ENCODE measurements at regions not wholly inside any gene's neighbourhood (a gene's known extent, or its start where the extent isn't known, plus 50 kb on each side); places are given as distances from the start of the nearest gene placed in this dataset.
A peak's percentile ranks its signal among the peaks of the same experiment; 100 is the strongest.

DNA sequence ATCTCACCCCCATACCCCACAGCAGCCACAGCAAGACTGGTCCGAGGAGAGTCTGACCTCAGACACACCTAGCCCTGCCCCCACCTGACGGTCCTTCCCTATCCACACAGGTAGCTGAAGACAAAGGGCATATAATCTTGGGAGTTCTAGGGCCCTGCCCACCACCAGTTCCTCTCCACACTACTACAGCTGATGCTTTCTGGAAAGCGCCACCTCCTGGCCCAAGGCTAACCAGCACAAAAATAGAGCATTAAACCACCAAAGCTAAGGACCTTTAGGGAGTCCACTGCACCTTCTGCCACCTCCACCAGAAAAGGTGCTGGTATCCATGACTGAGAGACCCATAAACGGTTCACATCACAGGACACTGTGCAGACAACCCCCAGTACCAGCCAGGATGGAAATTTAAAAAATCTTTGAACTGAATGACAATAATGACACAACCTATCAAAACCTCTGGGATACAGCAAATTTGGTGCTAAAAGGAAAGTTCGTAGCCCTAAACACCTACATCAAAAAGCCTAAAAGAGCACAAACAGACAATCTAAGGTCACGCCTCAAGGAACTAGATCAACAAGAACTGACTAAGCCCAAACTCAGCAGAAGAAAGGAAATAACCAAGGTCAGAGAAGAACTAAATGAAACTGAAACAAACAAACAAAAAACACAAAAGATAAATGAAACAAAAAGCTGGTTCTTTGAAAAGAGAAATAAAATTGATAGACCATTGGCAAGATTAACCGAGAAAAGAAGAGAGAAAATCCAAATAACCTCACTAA lies 122.1 kb upstream of the TPRG1 start:
- no peak for DNase-seq

DNA sequence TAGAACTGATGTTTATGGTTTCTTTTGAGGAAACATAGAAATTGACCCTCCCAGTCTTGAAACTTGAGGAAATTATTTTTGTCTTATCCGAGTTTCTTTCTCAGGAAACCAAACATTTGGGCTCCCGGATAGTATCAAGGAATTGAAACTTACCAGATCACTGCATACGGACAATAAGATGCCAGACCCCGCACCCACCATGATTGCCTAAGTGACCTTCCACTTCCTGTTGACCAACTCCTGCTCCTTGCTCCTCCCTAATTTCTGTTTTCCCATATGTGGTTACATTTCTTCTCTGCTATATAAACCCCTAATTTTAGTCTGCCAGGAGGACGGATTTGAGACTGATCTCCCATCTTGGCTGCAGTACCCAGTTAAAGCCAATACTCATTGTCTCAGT lies 118.4 kb upstream of the TPRG1 start:
- DNase-seq = peak; percentile 10 to 28 (median 20)

DNA sequence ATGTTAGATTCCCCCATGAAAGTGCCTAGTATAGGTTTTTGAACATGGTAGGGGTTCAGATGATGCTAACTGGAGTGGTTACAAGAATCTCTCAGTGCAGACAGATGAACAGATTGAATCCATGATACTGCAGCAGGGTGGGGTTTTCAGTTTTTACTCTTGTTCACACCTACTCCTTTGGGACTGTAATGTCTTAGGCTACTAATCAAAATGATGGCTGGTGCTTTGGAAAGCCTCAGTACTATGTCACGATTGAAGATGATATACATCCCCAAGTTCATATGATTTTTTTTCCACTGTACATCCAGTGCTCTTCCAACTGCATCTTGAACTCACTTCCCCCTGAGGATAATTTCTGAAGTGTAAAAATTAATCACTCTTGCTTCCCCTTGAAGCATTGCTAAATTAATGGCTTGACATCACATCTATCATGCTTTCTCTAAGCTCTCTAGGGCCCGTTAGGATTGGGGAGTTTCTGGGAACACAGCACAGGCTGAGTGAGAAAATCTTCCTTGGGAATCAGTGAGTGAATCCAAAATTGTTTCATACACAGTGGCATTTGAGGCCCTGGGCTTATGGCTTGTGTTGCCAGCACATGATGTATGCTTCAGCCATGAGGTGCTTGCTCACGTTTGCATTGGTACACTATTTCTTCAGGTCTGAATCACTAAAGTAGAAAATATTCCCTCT lies 115.0 kb upstream of the TPRG1 start:
- no peak for DNase-seq

DNA sequence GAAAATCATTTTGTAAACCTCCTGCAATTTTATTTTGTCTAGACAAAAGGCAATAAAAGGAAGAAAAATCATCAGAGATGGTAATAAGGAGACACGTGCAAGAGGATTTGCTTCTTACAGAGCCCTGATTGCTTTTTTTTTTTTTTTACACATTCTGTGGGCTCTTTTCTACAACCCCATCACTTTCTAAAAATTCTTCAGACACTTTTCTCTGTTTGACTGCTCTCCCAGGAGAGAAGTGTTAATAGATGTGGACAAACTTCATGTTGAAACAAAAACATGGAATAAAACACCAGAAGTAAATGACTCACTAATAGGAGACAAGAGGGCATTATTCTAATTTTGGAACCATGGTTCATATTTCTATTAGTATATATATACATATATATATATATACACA lies 114.4 kb upstream of the TPRG1 start:
- DNase-seq = no peak

DNA sequence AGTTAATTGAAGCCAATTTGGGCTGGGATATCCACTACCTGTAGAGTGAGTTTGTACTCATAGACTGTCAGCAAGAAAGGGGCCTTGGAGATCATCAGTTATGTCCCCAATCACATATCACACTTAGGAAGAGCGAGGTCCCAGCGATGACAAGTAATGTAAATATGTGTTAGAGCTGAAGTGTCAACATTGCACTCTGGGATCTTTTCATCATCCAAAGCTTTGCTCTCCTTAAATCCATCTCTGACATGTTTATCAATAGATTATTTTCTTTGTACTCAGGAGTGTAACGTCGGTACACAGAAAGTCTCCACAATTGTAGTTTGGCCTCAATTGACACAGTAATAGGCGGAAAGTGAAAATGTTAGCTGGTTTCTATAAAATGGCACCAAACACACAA lies 113.7 kb upstream of the TPRG1 start:
- DNase-seq = no peak

DNA sequence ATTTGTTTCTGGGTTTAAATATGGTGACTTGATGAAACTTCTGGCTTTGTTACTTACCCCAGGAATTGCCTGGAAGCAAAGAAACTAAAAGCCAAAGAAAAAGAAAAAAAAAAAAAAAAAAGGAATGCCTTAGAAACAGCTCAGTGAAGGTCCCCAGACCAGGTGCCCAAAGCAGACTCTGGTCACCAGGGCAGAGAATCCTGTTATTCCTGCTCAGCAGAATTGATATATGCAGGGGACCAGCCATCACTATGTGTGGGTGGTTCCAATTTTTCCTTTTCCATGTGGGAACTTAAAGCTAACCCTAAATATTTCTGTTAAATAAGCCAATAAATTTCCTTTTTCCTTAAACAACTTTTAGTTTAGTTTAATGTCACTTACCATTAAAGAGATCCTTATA lies 100.8 kb upstream of the TPRG1 start:
- no peak for DNase-seq

DNA sequence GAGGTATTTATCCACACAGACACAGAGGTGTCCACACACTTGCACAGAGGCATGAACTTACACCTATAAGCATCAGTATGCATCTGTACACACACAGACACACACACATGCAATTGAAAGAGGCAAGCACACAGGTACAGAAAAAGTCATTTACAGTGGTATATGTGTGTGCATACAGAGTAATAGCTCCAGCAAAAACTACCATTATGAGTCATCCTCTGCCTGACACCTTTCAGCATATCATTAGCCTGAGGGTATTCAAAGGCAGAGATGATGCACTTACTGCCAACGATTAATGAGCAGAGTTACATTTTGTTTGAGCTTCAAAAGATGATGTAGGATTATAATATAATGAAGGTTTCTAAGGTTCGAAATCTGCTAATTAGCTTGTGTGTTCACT lies 100.3 kb upstream of the TPRG1 start:
- no peak for DNase-seq

DNA sequence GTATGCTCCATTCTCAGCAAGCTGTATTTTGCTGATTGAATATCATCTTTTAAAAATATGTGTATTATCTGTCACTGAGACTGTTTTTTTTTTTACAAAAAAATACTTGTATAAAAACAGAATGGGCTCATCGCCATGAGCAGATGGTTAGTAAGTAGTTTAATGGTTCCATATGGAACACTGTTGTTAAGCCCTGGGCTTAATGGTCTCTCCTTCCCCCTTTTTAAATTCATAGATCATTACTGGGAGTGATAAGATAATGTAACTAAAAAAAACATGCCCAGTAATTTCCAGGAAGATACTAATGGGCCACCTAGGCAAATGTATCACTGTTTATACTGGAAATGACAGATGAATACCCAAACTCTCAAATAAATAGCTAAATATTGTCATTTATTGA lies 95.3 kb upstream of the TPRG1 start:
- no peak for DNase-seq

DNA sequence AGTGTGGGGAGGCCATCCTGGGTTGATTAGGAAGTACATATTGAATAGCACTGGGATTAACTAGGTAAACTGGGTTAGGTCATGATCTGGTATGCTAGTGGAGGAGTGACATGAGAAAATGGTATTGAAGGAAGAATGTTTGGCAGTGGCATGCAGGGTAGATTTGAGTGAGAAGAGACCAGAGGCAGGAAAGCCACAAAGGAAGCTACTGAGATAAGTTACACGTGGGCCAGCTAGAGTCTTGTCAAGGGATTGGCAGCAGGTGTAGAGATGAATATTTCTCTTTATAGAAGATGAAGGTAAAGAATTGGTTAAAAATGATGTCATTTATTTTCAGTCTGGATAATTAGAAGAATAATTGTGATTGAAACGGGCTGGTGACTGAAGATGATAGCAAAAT lies 91.0 kb upstream of the TPRG1 start:
- no peak for DNase-seq

DNA sequence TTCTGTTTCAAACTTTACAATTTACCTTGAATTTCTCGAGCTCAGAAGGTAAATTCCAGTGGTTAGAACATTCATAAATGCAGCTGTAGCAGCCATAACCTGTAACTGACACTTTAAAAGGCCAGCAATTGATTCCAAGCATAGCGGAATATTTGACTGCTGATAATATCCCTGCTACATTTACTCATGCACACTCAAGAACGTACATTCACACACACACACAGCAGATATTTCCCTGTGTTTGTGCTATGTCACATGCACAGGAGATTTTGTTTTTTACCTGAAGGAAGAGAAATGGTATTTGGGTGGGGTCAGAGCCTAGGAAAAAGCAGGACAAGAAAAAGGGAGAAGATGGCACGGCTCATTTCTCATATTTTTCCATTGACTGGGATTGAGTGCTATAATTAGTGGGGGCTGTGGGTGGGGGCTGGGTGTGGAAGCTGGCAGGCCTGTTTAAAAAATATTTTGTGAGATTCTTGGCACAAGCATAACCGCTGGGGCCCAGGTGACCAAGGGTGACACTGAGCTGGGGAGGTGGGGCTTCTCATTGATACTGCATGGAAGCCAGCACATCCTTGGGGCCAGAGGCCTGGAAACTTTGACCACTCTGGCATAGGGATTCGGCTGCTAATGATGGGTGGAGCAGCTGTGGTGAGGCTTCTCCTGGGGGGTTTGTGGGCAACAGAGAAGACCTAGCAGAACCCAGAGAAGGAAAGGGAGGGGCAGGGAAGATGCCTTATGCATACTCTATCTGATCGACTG lies 88.9 kb upstream of the TPRG1 start:
- no peak for DNase-seq

DNA sequence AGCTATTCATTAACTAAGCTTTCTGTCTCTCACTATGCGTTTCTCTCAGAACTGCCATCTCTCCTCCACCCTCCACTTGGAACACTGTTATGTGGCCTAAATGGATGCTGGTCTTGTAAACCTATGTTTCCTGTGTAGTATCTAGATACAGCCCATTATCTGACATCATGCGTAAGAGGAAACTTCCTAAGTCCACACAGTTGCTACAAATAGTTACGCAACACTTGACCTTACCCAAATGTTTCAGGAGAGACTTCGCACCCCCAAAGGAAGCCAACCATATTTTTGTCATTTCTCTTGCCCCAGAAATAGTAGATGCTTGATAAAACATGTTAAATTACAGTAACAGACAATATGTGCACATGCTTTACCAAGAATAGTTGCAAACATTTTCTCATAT lies 87.2 kb upstream of the TPRG1 start:
- peak in 1 of 3 donors; percentile 20 for DNase-seq

DNA sequence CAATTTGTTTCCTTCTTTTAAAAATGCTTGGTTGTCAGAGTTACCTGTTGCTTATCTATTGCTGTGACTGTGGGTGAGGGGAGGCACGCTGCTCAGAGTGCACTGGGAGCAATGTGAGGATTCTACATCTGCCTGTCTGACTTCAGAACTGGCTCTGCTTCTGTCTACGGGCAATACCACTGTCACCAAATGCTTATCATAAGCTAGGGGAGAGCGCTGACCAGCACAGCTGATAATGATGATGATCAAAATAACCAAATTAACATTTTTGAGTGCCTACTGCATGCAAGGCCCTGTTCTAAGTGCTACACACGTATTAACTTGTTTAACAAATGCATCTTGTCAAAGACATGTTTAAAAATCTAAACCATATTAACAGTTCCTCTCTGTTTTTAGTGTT lies 79.2 kb upstream of the TPRG1 start:
- DNase-seq = no peak

DNA sequence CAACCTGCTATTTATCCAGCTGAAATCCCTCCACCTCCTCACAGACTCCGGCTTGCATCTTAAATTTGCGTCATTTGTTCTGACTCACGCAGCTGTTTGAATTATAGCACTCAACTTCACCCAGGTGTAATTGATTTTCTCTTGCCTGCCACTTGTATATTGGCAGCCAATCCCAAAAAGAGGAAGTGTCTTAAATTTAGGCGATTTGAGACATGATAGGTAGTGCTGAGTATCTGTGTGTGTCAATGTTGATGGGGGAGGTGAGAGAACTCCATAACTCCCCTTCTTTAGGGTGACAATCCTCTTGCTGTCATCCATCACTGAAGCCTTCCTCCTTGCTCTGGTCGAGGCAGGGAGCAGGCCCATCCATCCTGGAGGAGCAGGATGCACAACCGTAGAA lies 77.2 kb upstream of the TPRG1 start:
- no peak for DNase-seq

DNA sequence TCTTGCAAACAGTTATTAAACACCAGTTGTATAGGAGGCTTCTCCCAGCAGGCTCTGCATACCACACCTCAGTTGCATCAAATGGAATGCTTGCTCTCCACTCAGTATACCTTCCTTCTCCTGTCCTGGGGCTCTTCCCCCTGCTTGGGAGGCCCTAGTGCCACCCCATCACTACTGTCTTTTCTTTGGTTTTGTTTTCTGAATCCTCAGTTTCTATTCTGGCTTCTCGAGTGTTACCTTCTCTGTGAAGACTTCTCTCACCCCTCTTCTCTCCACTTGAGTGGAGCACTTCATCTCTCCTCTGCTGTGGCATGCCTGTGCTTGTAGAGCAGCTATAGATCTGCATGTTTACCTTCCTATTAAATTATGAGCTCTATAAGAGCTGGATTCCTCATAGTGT lies 75.7 kb upstream of the TPRG1 start:
- DNase-seq = no peak

DNA sequence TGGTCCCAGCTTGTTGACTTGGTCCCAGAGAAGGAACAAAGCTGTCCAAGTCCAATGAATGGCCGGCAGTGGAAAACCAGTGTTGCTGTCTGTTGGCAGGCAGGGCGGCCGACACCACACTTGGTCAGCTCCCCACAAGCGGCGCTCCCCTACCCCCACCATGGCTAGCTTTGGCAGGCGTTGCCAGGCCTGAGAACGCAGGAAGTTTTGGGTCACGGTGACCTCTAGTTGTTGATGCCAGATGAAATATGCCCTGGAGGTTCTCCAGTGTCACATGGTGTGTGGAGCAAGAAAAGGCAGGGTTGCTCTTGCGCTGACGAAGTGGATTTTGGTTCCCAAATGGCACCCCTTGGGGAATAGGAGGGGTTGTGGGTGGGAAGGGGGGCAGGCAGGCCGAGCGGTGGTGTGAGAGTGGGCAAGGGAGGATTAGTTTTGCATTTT lies 72.7 kb upstream of the TPRG1 start:
- DNase-seq = no peak

DNA sequence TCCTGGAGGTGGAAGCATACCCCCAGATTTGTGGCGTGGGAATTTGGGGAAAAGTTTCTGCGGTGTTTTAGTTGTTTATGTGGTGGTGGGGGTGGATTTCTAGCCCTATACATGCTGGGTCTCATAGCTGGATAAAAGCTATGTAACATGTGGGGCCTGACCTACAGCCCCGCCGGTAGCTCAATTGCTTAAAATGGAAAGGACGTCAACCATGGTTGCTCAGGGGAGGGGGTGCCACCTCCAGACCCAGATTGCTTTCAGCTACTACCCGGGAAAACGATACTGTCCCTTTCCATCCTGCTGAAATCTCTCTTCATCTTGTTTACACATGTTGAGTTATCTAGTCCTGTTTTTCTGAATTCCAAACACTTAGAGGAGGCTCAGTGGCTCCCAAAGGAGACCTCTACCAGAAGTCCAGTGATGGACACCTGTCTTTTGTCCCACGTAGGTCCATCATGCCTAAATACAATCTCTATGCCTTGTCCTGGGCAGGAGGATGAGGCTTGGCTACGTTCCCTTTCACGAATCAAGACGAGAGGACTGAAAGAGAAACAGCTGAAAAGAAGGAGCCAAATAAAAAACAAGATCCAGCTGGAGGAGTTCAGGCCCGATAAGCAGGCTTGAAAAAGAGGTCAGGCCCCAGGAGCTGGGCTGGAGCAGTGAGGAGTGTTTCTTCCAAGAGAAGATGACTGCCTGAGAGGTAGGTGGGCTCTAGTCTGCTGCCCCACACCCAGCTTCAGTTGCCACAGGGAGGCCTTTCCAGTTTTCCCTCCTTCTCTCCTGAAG lies 72.1 kb upstream of the TPRG1 start:
- DNase-seq = no peak

DNA sequence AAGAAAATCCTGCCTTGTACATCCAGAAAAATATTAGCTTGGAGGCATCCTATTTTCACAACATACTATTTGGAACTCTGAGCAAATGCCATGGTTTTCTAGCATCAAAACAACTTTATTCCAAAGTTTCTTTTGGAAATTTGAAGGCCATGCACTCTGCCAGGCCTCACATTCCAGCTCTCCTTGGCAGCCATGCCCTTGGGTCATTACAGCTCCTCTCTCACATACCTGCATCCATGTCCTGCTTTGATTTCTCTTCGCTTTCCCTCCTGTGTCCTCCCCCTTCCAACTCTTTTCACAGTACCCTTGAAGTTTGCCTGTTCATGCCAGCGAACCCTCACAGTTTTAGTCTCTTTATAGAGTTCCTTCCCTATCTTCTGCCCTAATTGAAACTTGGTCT lies 70.9 kb upstream of the TPRG1 start:
- no peak for DNase-seq

DNA sequence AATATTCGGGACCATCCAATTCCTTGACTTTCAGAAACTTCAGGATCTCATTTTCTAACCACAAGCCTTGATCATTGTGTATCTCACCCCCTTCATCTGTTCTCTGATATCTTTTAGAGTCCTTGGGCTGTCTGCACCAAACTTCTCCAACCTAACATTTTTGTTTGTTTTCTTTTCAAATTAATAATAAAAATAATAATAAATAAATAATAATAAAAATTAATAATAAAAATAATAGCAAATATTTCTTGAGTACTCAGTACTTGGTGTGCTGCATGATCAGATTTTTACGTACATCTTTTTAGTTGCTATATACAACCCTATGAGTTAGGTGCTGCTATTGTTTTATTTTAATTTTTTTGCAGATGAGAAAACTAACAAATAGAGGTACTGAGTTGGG lies 70.2 kb upstream of the TPRG1 start:
- no peak for DNase-seq

DNA sequence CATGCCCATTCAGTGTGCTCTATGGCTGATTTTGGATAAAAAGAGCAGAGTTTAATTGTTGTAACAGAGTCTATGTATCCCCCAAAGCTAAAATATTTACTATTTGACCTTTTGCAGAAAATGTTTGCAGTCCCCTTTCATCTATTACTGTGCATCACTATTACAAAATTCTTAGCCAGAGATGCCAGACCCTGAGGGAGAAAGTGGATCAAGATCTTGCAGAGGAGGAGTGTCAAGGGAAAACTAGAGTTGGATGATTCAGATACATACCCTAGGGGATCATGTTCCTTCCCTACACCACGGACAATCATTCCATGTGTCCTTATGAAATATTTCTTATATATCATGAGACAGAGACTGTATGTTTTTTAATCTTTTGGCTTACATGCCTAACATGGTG lies 68.6 kb upstream of the TPRG1 start:
- no peak for DNase-seq

DNA sequence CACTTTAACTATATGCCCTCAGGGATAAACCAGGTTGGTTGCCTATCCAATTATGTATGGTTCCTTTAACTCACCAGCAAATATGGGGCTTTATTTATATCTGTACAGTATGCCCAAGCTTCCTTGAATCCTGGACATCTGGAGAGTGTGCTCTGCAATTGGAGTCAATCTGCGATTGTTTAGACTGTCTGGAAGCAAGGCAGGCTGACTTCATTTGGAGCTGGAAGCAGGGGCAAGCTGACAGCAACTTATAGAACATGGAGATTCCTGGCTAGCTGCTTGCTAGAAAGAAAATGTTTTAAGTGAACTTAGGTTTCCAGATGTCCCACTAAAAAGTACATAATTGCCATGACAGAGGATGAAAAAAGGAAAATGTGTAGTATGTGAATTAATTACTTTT lies 63.7 kb upstream of the TPRG1 start:
- no peak for DNase-seq

DNA sequence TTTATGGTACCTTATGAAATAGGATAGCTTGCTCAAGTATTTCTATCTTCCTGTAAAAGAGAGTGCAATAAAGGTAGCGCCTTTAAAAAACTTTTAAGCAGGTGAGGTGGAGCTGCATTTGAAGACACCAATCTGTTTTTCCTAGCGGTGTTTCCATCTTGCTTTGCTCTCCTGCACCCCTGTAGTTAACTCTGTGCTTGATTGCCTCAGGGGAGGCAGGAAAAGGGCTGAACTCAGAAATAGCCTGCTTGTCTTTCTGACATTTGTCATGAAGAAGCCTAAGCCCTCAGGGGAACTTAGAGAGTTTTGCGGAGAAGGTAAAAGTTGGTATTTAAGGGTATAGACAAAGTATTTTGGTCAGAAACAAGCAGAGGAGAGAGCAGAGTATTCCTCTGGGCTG lies 63.0 kb upstream of the TPRG1 start:
- no peak for DNase-seq

DNA sequence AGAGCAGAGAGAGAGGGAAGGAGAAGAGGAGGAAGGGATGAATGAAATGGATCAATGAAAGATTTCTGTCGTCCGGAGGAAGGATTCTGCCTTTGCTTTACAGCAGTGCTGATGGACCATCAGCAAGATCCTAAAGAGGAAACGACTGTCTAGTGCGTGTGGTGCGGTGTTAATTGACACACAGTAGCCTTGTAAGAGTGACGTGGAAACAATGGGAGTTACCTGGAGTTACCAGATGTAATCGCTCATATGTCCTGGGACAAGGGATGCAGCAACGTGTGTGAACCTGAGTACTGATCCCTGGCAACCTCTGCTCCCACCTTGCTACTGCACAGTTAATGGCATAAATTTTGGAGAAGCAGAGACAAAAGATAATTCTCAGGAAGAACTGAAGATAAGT lies 62.6 kb upstream of the TPRG1 start:
- no peak for DNase-seq

DNA sequence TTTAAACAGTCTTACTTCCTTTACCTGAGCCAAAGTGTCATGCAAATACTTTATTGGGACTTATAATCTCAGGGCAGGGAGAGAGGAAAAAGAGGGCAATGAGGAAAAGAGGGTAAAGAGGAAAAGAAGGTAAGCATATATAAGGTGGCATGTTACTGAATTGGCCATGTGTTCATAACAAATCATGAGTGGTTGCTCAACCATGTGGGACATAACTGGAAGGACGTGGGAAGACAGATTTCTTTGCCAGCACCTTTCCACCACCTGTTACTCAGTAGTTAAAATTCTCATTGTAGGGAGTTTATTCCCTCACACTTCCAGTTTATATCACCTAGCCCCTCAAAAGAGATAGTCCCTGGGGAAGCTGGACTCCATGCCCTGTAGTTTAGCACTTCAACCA lies 54.7 kb upstream of the TPRG1 start:
- no peak for DNase-seq

All from suppressor macrophage treated with lipopolysaccharide for 1 hour (primary cell).